CD4-positive, alpha-beta T cell (primary cell): ENCODE measurements at regions not wholly inside any gene's neighbourhood (a gene's known extent, or its start where the extent isn't known, plus 50 kb on each side); places are given as distances from the start of the nearest gene placed in this dataset.

ENCODE experiments used
- ATAC-seq: fragments of 200-7000 bp; cut with Tn5 transposase; one replicate; pipeline ENCODE4 v1.10.0; 2022; ENCODE audit warnings: mild to moderate bottlenecking; ENCODE audit not compliant: poor library complexity
- CTCF ChIA-PET: fragments of 350-600 bp; sonication (Branson Sonifier 250); formaldehyde crosslinking; loops from one replicate; lab custom pipeline; 2021; ENCODE audit warnings: antibody characterized with exemption, inconsistent platforms; lab: Charles Lee
- POLR2A ChIA-PET: fragments of 350-600 bp; sonication (Branson Sonifier 250); formaldehyde crosslinking; loops from one replicate; lab custom pipeline; 2021; ENCODE audit warnings: antibody characterized with exemption, inconsistent platforms; lab: Charles Lee
- DNase-seq, 14 experiments: peaks; one replicate each; pipeline ENCODE4 v3.0.0-alpha.2; 2013 to 2020; ENCODE audit warnings: mixed read lengths in 2 of 14
- H3K27ac ChIP-seq, 2 donors: one replicate each; pipeline versions ENCODE4 v1.5.1 to v1.7.0; 2013; ENCODE audit warnings: low read length in 2 of 2, low read depth in 1 of 2, mild to moderate bottlenecking in 1 of 2
- H3K27me3 ChIP-seq, 2 experiments: 1 replicate in 1 of 2; 2 replicates in 1 of 2; pipeline versions ENCODE4 v1.6.1 to v1.7.0; 2013; ENCODE audit warnings: low read length in 2 of 2, control low read depth in 1 of 2, mild to moderate bottlenecking in 1 of 2, moderate library complexity in 1 of 2; ENCODE audit not compliant: insufficient read depth in 2 of 2, control insufficient read depth in 1 of 2
- H3K36me3 ChIP-seq: one replicate; pipeline ENCODE4 v1.6.1; 2013; ENCODE audit warnings: low read length, control low read depth; ENCODE audit not compliant: insufficient read depth
- H3K4me1 ChIP-seq: one replicate; pipeline ENCODE4 v1.6.1; 2013; ENCODE audit warnings: low read length, control low read depth; ENCODE audit not compliant: insufficient read depth
- H3K4me3 ChIP-seq: one replicate; pipeline ENCODE4 v1.5.1; 2013; ENCODE audit warnings: mild to moderate bottlenecking, low read length, moderate library complexity
- H3K9me3 ChIP-seq, 2 experiments: 1 replicate in 1 of 2; 2 replicates in 1 of 2; pipeline versions ENCODE4 v1.6.1 to v1.7.0; 2013; ENCODE audit warnings: low read length in 2 of 2, mild to moderate bottlenecking in 2 of 2, control low read depth in 1 of 2, moderate library complexity in 1 of 2; ENCODE audit not compliant: control insufficient read depth in 1 of 2, insufficient read depth in 1 of 2
- H3K27ac Mint-ChIP-seq: one replicate; pipeline ENCODE4 v1.8.0; 2020; ENCODE audit warnings: mixed read lengths
- H3K27me3 Mint-ChIP-seq: one replicate; pipeline ENCODE4 v1.8.0; 2021; ENCODE audit warnings: mixed read lengths
- H3K36me3 Mint-ChIP-seq: one replicate; pipeline ENCODE4 v1.8.0; 2021; ENCODE audit warnings: low read depth, mixed read lengths
- H3K4me1 Mint-ChIP-seq: one replicate; pipeline ENCODE4 v1.8.0; 2021; ENCODE audit warnings: low read depth, mixed read lengths
- H3K4me3 Mint-ChIP-seq: one replicate; pipeline ENCODE4 v1.8.0; 2020; ENCODE audit warnings: mild to moderate bottlenecking, mixed read lengths
- H3K9me3 Mint-ChIP-seq: one replicate; pipeline ENCODE4 v1.8.0; 2020; ENCODE audit warnings: mixed read lengths
- CTCF ChIP-seq: fragments of 200-600 bp; IDR thresholded peaks from one replicate; pipeline ENCODE4 v1.8.0; 2022; ENCODE audit warnings: antibody characterized with exemption, mild to moderate bottlenecking
- intact Hi-C, 2 experiments: fragments of 100-400 bp; cut with DNase I in 1 of 2; cut with micrococcal nuclease in 1 of 2; formaldehyde crosslinking; loops; one replicate each; pipeline versions ENCODE4 v1.15.1 to v1.9.0; 2023 to 2025; cut with DNase I, micrococcal nuclease

- ChIA-PET POLR2A (interaction anchor here (0.6 kb wide), 1 partner anchor 170 kb away, joined by 3 read pairs; no protein-coding TSS in a partner anchor), CTCF (no interaction called here)
- peaks cover 0 to 4% of the 10 kb centered on the region in 2 experiments for H3K9me3 ChIP-seq
- no peak for TF ChIP-seq CTCF
- H3K4me1 ChIP-seq: no peaks in the 10 kb centered on the region
- H3K27me3 Mint-ChIP-seq: no peaks in the 10 kb centered on the region
- no peaks in the 10 kb centered on the region for H3K36me3 Mint-ChIP-seq
- H3K4me1 Mint-ChIP-seq: no peaks in the 10 kb centered on the region
- peaks cover 5% of the 10 kb centered on the region for H3K9me3 Mint-ChIP-seq
- DNase-seq (no peak), ATAC-seq (no peak)
- no peaks in the 10 kb centered on the region for H3K27me3 ChIP-seq
- intact Hi-C loops: no loop called here
- no peak overlapping the region for H3K4me3 ChIP-seq
- no peaks in the 10 kb centered on the region for H3K36me3 ChIP-seq
- H3K4me3 Mint-ChIP-seq: no peak overlapping the region
- no peak overlapping the region for H3K27ac ChIP-seq
- no peak overlapping the region for H3K27ac Mint-ChIP-seq
Measured at GRCh38 chr3:106036696-106037095, 167.9 kb upstream of the CBLB start.

DNA sequence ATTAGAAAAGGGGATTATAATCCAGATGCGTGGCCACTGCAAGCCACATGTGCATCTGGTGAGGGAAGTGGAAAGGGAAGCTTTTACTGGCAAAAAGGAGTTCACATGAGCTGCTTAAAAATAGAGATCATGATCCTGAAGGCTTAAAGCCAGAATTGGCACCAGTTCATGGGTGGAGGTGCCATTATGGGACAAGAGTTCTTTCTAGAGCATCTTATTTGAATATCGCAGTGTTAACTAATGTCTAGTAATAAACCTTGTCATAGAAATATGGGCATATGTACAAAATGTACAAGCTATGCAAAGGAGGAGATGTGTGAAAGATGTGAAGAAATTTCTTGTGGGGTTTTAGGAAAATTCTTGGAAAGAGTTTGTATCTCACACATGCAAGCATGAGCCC is 178.4 kb upstream of the CBLB start:
- H3K36me3 Mint-ChIP-seq: no peaks in the 10 kb centered on the region

DNA sequence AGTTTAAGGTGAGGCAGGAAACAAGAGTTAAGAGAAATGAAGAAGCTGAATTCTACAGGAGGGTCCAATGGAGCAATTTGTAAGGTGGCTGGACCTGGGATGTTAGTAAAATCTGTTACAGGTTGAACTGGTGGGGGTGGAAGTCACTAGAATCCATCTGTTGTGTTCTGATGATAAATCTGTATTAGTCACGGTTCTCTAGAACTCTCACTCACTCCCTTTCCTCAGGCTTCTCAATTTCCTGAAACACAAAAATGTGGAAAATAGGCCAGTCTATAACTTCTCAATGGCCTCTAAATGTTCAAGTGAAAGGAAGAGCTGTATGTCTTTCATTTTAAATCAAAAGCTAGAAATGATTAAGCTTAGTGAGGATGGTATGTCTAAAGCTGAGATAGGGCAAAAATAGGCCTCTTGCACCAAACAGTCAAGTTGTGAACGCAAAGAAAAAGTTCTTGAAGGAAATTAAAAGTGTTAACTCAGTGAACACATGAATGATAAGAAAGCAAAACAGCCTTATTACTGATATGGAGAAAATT is 180.2 kb upstream of the CBLB start:
- no peaks in the 10 kb centered on the region for H3K4me1 Mint-ChIP-seq
- ChIA-PET POLR2A (no interaction called here), CTCF (no interaction called here)
- no peaks in the 10 kb centered on the region for H3K27me3 ChIP-seq
- no peaks in the 10 kb centered on the region for H3K4me1 ChIP-seq
- H3K4me3 ChIP-seq: no peak overlapping the region
- no peaks in the 10 kb centered on the region for H3K36me3 Mint-ChIP-seq
- no peaks in the 10 kb centered on the region for H3K36me3 ChIP-seq
- no peak overlapping the region for H3K27ac ChIP-seq
- no peak for TF ChIP-seq CTCF
- H3K9me3 Mint-ChIP-seq: peaks cover 2% of the 10 kb centered on the region
- DNase-seq (no peak), ATAC-seq (no peak)
- H3K27ac Mint-ChIP-seq: no peak overlapping the region
- no peak overlapping the region for H3K4me3 Mint-ChIP-seq
- intact Hi-C loops: no loop called here
- H3K9me3 ChIP-seq: no peaks in the 10 kb centered on the region
- no peaks in the 10 kb centered on the region for H3K27me3 Mint-ChIP-seq

More for the DNA sequence above, 178.4 kb upstream of the CBLB start:
- Mint-ChIP-seq H3K4me1 (no peaks in the 10 kb centered on the region), H3K27me3 (no peaks in the 10 kb centered on the region), H3K9me3 (peaks cover 2% of the 10 kb centered on the region), H3K27ac (no peak overlapping the region), H3K4me3 (no peak overlapping the region)
- Histone ChIP-seq H3K27ac (no peak overlapping the region), H3K4me3 (no peak overlapping the region), H3K27me3 (no peaks in the 10 kb centered on the region), H3K36me3 (no peaks in the 10 kb centered on the region), H3K4me1 (no peaks in the 10 kb centered on the region), H3K9me3 (no peaks in the 10 kb centered on the region)
- DNase-seq (no peak), ATAC-seq (no peak)
- TF ChIP-seq CTCF: no peak
- POLR2A ChIA-PET: no interaction called here
- CTCF ChIA-PET: no interaction called here
- intact Hi-C loops: no loop called here
